HuH-7.5 (cell line): ENCODE measurements at regions not wholly inside any gene's neighbourhood (a gene's known extent, or its start where the extent isn't known, plus 50 kb on each side); places are given as distances from the start of the nearest gene placed in this dataset.
A peak's percentile ranks its signal among the peaks of the same experiment; 100 is the strongest.
"Not testable (repeated sequence)": the region's sequence is repeated elsewhere in the genome, so short reads cannot be mapped to it uniquely, and the experiment has no call there.

Experiments
- DNase-seq: peaks from one replicate; pipeline ENCODE4 v3.0.0; 2011; ENCODE audit warnings: low spot score

- DNase-seq = no peak
Measured at GRCh38 chr17:33696102-33696501, 403.0 kb upstream of the ASIC2 start.

GRCh38 chr17:33697557-33697956, 404.5 kb upstream of the ASIC2 start:
- no peak for DNase-seq

GRCh38 chr17:33701910-33702309, 408.8 kb upstream of the ASIC2 start:
- DNase-seq = no peak

DNA sequence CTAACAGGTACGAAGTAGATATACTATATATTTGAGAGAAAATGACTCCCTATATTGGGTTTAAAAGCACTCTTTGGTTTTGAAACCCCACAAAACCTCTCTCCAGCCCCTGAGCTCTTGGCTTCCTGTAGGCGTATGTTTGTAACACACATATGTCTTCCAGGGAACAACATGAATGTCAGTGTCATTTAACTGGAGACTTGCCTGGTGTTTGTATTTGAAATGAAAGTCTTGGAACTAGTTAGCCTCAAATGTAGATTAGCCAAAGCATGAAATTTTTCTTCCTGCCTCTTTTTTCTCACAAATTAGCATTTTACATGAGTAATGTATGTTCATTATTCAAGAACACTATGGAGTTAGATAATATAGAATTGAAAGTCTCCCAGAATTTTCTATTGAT, 411.8 kb upstream of the ASIC2 start:
- DNase-seq = no peak

DNA sequence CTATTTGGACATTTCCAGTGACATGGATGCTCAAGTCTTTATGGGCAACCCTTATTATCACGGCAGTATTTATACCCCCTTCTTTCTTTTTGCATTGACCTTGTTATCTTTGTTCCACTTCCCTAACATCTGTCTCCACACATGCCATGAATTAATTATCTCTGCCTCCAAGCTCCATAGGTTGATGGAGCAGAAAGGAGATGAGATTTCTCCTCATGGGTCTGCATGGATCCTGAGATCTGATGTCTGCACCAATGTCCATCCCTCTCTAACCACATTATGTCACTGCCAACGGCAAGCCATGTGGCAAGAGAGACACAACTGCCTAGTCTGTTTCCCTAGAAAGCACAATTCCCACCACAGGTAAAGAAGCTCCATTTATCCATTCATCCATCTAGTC, 416.8 kb upstream of the ASIC2 start:
- DNase-seq = no peak

GRCh38 chr17:33712120-33712519, 419.0 kb upstream of the ASIC2 start:
- no peak for DNase-seq

- DNase-seq = no peak
Measured at GRCh38 chr17:33716957-33717356, 423.9 kb upstream of the ASIC2 start.

DNA sequence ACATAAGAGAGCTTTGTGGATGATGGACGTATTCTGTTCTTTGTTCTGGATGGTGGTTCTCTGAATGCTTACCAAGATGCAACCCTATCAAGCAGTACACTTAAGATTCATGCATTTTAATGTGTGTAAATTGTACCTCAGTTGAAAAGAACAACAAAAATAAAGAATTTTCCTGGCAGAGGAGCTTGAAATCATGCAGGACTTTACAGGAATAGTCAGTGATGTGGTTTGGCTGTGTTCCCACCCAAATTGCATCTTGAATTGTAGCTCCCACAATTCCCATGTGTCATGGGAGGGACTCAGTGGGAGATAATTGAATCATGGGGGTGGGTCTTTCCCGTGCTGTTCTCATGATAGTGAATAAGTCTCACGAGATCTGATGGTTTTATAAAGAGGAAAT, 430.6 kb upstream of the ASIC2 start:
- DNase-seq = not testable (repeated sequence)

- peak; percentile 12 for DNase-seq
Measured at GRCh38 chr17:33725675-33726271, 432.7 kb upstream of the ASIC2 start.

- DNase-seq = no peak
Measured at GRCh38 chr17:33730131-33730530, 437.0 kb upstream of the ASIC2 start.

DNA sequence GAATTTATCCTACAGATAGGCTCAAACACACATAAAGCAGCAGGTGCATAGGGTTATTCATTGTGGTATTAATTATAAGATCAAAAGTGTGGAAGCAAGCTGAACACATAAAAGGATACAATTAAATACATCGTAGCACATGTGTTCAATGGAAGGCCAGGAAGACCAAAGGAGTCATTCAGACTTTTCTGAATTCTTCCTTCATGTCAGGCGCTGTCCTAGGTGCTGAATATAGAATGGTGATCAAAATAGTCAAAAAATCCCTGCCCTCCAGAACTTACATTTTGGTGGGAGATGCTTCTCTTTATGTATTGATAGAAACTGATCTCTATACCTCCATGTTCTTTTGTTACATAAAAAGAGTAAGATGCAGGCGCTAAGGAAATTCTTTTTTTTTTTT, 439.0 kb upstream of the ASIC2 start:
- DNase-seq = no peak

DNA sequence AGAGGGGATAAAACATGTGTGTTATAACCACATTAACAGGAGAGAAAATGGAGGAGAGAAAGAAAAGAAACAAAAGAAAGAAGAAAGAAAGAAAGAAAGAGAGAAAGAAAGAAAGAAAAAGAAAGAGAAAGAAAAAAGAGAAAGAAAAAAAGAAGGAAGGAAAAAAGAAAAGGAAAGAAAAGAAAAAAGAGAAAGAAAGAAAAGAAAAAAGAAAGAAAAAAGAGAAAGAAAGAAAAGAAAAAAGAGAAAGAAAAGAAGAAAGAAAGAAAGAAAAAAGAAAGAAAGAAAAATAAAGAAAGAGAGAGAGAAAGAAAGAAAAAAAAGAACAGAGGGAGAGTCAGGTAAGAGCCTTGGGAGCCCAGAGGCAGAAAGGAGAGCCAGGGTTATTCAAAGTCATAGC, 446.6 kb upstream of the ASIC2 start:
- DNase-seq = no peak

DNA sequence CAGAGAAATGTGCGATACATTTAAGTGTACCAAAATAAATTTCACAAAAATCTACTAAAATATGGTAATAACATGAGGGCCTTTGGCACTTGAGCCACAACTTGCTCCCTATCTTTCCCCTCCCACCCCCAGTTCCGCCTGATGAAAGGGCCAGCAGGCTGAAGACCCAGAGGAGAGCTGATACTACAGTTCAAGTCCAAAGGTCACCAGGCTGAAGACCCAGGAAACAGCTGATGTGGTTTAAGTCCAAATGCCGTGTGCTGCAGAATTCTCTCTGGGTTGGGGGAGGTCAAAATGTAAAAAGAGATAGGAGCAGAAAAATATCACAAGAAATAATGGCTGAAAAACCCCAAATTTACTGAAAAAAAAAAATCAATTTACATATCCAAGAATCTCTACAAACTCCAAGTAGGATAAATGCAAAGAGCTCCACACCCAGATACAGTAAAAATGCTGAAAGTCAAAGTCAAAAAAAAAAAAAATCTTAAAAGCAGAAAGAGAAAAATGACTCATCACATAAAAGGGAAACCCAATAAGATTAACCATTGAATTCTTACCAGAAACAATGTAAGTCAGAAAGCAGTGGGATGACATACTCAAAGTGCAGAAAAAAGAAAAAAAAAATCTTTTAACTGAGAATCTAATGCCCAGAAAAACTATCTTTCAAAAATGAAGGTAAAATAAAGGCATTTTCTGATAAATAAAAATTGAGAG, 452.1 kb upstream of the ASIC2 start:
- DNase-seq = no peak

GRCh38 chr17:33749171-33749570, 456.1 kb upstream of the ASIC2 start:
- no peak for DNase-seq

GRCh38 chr17:33750943-33751701, 458.0 kb upstream of the ASIC2 start:
- DNase-seq = peak; percentile 10

GRCh38 chr17:33751702-33752065, 458.6 kb upstream of the ASIC2 start:
- no peak for DNase-seq

DNA sequence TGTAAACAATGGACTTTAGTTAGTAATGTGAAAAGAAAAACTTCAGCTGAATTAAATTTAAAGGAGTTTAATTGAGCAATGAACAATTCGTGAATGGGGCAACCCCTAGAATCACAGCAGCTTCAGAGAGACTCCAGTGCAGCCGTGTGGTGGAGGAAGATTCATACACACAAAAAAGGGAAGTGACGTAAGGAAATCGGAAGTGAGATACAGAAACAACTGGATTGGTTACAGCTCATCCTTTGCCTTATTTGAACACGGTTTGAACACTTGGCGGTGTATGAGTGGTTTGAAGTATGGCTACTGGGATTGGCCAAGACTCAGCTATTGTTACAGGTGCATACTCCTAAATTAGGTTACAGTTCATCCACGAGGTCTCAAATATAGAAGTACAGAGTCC, 460.4 kb upstream of the ASIC2 start:
- no peak for DNase-seq

GRCh38 chr17:33756021-33756420, 462.9 kb upstream of the ASIC2 start:
- no peak for DNase-seq

DNA sequence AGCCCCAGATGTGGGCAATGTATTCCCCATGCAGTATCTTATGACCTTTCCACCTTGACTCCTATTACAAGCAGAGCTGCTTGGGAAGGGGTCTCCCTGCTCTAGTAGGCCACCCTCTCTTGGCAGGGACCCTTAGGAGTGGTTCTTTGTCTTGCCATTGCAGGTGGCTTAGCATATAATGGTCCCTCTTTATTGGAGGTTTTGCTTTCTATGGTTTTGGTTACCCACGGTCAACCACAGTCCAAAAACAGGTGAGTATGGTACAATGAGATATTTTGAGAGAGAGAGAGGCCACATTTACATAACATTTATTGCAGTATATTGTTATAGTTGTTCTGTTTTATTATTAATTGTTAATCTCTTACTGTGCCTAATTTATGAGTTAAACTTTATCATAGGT, 472.8 kb upstream of the ASIC2 start:
- no peak for DNase-seq

DNA sequence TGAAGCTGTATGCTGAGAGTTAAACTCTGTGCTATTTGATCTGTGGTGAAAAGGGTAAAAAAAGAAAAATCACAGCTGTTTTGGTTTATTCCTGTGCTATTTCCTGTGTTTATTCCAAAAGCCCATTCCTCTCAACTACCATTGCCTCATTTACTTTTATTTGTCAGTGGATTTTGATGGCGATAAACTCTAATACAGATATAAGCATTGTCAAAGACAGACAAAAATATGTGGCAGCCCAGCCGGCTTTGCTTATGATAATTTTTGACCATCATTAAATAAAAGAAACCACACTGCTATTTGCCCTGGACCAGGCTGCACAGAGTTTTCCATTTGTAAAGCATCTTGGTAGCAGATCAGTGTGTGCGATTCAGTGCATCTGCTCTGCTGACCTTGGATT, 473.6 kb upstream of the ASIC2 start:
- no peak for DNase-seq

GRCh38 chr17:33769066-33769465, 476.0 kb upstream of the ASIC2 start:
- no peak for DNase-seq

GRCh38 chr17:33776304-33776703, 478.8 kb upstream of the CCL2 start:
- no peak for DNase-seq

GRCh38 chr17:33776903-33777302, 478.2 kb upstream of the CCL2 start:
- no peak for DNase-seq

DNA sequence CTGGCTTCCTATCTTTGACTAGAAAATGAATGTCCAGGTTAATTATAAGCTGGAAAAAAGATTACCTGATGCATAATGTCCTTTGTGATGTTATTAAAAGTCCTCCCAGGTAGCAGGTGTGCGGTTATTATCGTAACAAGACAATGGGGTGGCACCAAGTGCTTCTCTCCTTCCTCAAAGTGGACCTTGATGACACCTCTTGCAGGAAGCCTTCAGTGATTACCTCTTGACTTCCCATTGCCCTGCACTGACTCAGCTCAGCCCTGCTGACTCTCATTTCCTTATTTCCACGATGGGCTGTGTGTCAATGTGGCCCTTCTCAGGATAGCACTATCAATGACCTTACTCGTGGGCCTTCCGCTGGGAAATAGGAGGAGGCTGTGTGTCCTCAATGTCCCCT, 477.4 kb upstream of the CCL2 start:
- no peak for DNase-seq
